Fibroblast of lung (primary cell): ENCODE measurements at regions not wholly inside any gene's neighbourhood (a gene's known extent, or its start where the extent isn't known, plus 50 kb on each side); places are given as distances from the start of the nearest gene placed in this dataset.

Experiments
- EZH2 ChIP-seq: IDR thresholded peaks from 2 replicates; pipeline ENCODE4 v1.5.1; 2012; ENCODE audit warnings: low read length, control low read depth, mild to moderate bottlenecking; ENCODE audit errors: missing control alignments
- TF ChIP-seq, protein P1 (sequence below), 2 donors: IDR thresholded peaks in 1 of 2; conservative IDR thresholded peaks in 1 of 2; 1 replicate in 1 of 2; 2 replicates in 1 of 2; pipeline ENCODE4 v1.5.1; 2011 to 2012; ENCODE audit warnings: low read length in 2 of 2, control low read depth in 1 of 2, inconsistent platforms in 1 of 2, low read depth in 1 of 2, mild to moderate bottlenecking in 1 of 2

DNA sequence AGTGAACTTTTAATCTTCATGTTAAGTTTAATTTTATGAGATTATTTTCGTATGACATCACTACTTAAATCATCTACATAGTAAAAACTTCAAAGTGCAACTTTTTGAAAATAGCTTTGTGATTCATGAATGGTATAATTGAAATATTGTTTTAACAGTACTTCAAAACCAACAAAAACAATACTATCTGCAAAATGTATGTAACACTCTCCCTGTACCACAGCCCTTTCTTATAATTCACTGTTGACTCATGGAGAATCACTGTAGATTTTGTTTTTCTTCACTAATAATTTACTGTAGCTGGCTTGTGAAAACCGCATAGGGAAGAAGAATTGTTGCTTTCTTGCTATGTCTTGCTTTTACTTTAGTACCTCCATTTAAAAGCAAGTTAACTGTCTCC is 301.4 kb upstream of the ADAMTS5 start:
- TF ChIP-seq EZH2, result no peak
- TF ChIP-seq, protein P1, sequence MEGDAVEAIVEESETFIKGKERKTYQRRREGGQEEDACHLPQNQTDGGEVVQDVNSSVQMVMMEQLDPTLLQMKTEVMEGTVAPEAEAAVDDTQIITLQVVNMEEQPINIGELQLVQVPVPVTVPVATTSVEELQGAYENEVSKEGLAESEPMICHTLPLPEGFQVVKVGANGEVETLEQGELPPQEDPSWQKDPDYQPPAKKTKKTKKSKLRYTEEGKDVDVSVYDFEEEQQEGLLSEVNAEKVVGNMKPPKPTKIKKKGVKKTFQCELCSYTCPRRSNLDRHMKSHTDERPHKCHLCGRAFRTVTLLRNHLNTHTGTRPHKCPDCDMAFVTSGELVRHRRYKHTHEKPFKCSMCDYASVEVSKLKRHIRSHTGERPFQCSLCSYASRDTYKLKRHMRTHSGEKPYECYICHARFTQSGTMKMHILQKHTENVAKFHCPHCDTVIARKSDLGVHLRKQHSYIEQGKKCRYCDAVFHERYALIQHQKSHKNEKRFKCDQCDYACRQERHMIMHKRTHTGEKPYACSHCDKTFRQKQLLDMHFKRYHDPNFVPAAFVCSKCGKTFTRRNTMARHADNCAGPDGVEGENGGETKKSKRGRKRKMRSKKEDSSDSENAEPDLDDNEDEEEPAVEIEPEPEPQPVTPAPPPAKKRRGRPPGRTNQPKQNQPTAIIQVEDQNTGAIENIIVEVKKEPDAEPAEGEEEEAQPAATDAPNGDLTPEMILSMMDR (conservative IDR thresholded peaks at IDR 0.05 in 1 of 2, IDR thresholded peaks at IDR 0.05 in 1 of 2; ENCODE audit: low read depth in 1 of 2, low read length in 2 of 2), result no peak
